Lung (tissue), 11 donors: ENCODE measurements at regions not wholly inside any gene's neighbourhood (a gene's known extent, or its start where the extent isn't known, plus 50 kb on each side); places are given as distances from the start of the nearest gene placed in this dataset.
"Not testable (repeated sequence)": the region's sequence is repeated elsewhere in the genome, so short reads cannot be mapped to it uniquely, and the experiment has no call there.

Experiments used
- ATAC-seq: fragments of 200-7000 bp; cut with Tn5 transposase; one replicate; pipeline ENCODE4 v1.9.1; 2020; ENCODE audit warnings: moderate number of reproducible peaks; ENCODE audit not compliant: insufficient read depth, low FRiP score
- DNase-seq, 3 donors: peaks; one replicate each; pipeline ENCODE4 v3.0.0-alpha.2; 2013 to 2017
- H3K27ac ChIP-seq, 2 donors: one replicate each; pipeline ENCODE4 v1.5.1; 2013; ENCODE audit warnings: mild to moderate bottlenecking in 2 of 2, moderate library complexity in 2 of 2, control low read depth in 1 of 2, inconsistent platforms in 1 of 2, low read depth in 1 of 2, low read length in 1 of 2
- H3K27me3 ChIP-seq, 3 donors: one replicate each; pipeline ENCODE4 v1.5.1; 2013; ENCODE audit warnings: low read length in 2 of 3; ENCODE audit not compliant: control insufficient read depth in 3 of 3, insufficient read depth in 3 of 3
- H3K36me3 ChIP-seq, 4 donors: one replicate each; pipeline ENCODE4 v1.5.1; 2013; ENCODE audit warnings: low read length in 4 of 4, mild to moderate bottlenecking in 1 of 4, moderate library complexity in 1 of 4; ENCODE audit not compliant: control insufficient read depth in 4 of 4, insufficient read depth in 4 of 4
- H3K4me1 ChIP-seq, 5 donors: one replicate each; pipeline ENCODE4 v1.5.1; 2013; ENCODE audit warnings: low read length in 5 of 5, mild to moderate bottlenecking in 2 of 5, moderate library complexity in 1 of 5; ENCODE audit not compliant: control insufficient read depth in 5 of 5, insufficient read depth in 5 of 5
- H3K4me3 ChIP-seq: one replicate; pipeline ENCODE4 v1.5.1; 2013; ENCODE audit warnings: mild to moderate bottlenecking, control low read depth, moderate library complexity
- H3K9ac ChIP-seq, 2 donors: one replicate each; pipeline ENCODE4 v1.5.1; 2013; ENCODE audit warnings: low read length in 2 of 2, control low read depth in 1 of 2; ENCODE audit not compliant: insufficient read depth in 1 of 2
- H3K9me3 ChIP-seq, 4 donors: one replicate each; pipeline ENCODE4 v1.5.1; 2013; ENCODE audit warnings: low read length in 3 of 4, mild to moderate bottlenecking in 1 of 4, moderate library complexity in 1 of 4; ENCODE audit not compliant: control insufficient read depth in 4 of 4, insufficient read depth in 3 of 4
- WGBS, 2 donors: extraction: QIAGEN DNeasy Blood & Tissue Kit; methylation state at CpG; one replicate each; pipeline ENCODE4 v1.1.7; 2013; 5-methylcytosine and 5-hydroxymethylcytosine counted together
- TF ChIP-seq, protein P1 (sequence below): IDR thresholded peaks from 2 replicates; pipeline ENCODE4 v1.5.1; 2012; ENCODE audit warnings: mild to moderate bottlenecking; ENCODE audit errors: control extremely low read depth, extremely low read depth
- donor health status: control.
- donor health status: control.
- donor health status: Bipolar disorder and iron deficiency.
- donor health status: healthy.
- donor health status: DM: yes; HTN: yes; CAD: no.

- H3K4me1 ChIP-seq, result peaks cover 0 to 7% (median 0%) of the 10 kb centered on the region in 5 donors
- ATAC-seq, result no peak
- 61 to 65% methylated on average over 3 of the region's 3 CpGs for WGBS, 2 donors
Observed at GRCh38 chr11:44471603-44472002, 93.9 kb upstream of the CD82 start.

DNA sequence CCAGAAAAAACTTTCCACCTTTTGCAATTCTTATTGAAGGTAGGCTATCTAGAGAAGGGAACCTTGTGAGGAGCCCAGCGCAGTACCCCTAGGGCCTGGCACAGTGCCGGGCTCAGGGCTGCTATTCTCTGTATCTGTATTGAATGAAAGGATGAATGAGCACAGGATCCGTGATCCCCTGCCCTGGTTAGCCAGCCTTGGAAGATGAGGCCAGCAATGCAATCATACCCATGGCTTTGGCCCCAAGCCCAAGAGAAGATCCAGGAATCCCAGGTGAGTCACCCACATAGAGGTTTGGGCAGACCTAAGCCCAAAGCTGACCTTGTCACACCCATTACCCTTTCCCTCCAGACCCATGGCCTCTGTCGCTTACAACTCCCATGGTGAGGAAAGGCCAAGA lies 92.5 kb upstream of the CD82 start:
- TF ChIP-seq, protein P1, sequence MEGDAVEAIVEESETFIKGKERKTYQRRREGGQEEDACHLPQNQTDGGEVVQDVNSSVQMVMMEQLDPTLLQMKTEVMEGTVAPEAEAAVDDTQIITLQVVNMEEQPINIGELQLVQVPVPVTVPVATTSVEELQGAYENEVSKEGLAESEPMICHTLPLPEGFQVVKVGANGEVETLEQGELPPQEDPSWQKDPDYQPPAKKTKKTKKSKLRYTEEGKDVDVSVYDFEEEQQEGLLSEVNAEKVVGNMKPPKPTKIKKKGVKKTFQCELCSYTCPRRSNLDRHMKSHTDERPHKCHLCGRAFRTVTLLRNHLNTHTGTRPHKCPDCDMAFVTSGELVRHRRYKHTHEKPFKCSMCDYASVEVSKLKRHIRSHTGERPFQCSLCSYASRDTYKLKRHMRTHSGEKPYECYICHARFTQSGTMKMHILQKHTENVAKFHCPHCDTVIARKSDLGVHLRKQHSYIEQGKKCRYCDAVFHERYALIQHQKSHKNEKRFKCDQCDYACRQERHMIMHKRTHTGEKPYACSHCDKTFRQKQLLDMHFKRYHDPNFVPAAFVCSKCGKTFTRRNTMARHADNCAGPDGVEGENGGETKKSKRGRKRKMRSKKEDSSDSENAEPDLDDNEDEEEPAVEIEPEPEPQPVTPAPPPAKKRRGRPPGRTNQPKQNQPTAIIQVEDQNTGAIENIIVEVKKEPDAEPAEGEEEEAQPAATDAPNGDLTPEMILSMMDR, result no peak
- Histone ChIP-seq H3K36me3 (no peaks in the 10 kb centered on the region), H3K9ac (no peak overlapping the region), H3K9me3 (peaks cover 0 to 2% (median 0%) of the 10 kb centered on the region in 4 donors), H3K27ac (no peak overlapping the region), H3K27me3 (peaks cover 0 to 3% (median 0%) of the 10 kb centered on the region in 3 donors), H3K4me3 (no peak overlapping the region), H3K4me1 (peaks cover 0 to 7% (median 0%) of the 10 kb centered on the region in 5 donors)
- WGBS, 2 donors, result 73 to 74% methylated on average over 4 of the region's 4 CpGs
- DNase-seq, result no peak
- ATAC-seq, result no peak

More at GRCh38 chr11:44471603-44472002, 93.9 kb upstream of the CD82 start:
- no peak overlapping the region for H3K4me3 ChIP-seq
- TF ChIP-seq, protein P1, result no peak
- no peak overlapping the region for H3K27ac ChIP-seq
- no peaks in the 10 kb centered on the region for H3K36me3 ChIP-seq
- H3K9me3 ChIP-seq, result peaks cover 0 to 1% (median 0%) of the 10 kb centered on the region in 4 donors
- no peak for DNase-seq
- peaks cover 0 to 3% (median 0%) of the 10 kb centered on the region in 3 donors for H3K27me3 ChIP-seq
- H3K9ac ChIP-seq, result no peak overlapping the region

GRCh38 chr11:44474702-44475101 lies 90.8 kb upstream of the CD82 start:
- TF ChIP-seq, protein P1, result no peak
- Histone ChIP-seq H3K9me3 (peaks cover 0 to 2% (median 0%) of the 10 kb centered on the region in 4 donors), H3K4me1 (peaks cover 0 to 7% (median 0%) of the 10 kb centered on the region in 5 donors), H3K9ac (no peak overlapping the region), H3K27me3 (peaks cover 0 to 3% (median 0%) of the 10 kb centered on the region in 3 donors), H3K4me3 (no peak overlapping the region), H3K27ac (no peak overlapping the region), H3K36me3 (no peaks in the 10 kb centered on the region)
- ATAC-seq (no peak), DNase-seq (no peak)
- WGBS, 2 donors, result 92 to 96% methylated on average over 5 of the region's 5 CpGs

- H3K9me3 ChIP-seq, result peaks cover 0 to 2% (median 0%) of the 10 kb centered on the region in 4 donors
- no peak for ATAC-seq
- peaks cover 0 to 3% (median 0%) of the 10 kb centered on the region in 3 donors for H3K27me3 ChIP-seq
- peaks cover 0 to 7% (median 0%) of the 10 kb centered on the region in 5 donors for H3K4me1 ChIP-seq
- H3K27ac ChIP-seq, result no peak overlapping the region
- H3K36me3 ChIP-seq, result no peaks in the 10 kb centered on the region
- TF ChIP-seq, protein P1, result no peak
- H3K4me3 ChIP-seq, result no peak overlapping the region
- DNase-seq, result no peak
- no peak overlapping the region for H3K9ac ChIP-seq
- WGBS, 2 donors, result 39 to 45% methylated on average over 10 of the region's 10 CpGs
Observed at GRCh38 chr11:44475114-44475686, 90.3 kb upstream of the CD82 start.

DNA sequence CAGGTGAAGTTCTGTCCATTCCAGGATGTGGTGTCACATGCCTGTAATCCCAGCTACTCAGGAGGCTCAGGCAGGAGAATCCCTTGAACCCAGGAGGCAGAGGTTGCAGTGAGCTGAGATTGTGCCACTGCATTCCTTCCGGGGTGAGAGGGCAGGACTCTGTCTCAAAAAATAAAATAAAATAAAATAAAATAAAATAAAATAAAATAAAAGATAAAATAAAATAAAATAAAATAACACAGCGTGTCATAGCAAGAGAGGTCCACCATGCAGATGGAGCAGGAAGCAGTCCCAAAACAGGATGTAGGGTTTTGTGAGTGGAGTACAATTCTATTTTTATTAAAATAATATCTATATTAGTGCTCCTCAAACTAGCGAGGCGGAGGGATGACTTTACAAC lies 83.1 kb upstream of the CD82 start:
- ATAC-seq, H3K27me3 ChIP-seq, DNase-seq, H3K36me3 ChIP-seq, H3K27ac ChIP-seq, H3K4me3 ChIP-seq, H3K9ac ChIP-seq, H3K9me3 ChIP-seq, H3K4me1 ChIP-seq: not testable (repeated sequence)
- WGBS, 2 donors, result 84 to 91% methylated on average over 4 of the region's 4 CpGs
